ENCODE measurements at regions not wholly inside any gene's neighbourhood (a gene's known extent, or its start where the extent isn't known, plus 50 kb on each side); places are given as distances from the start of the nearest gene placed in this dataset.

- TF ChIP-seq, protein P1, sequence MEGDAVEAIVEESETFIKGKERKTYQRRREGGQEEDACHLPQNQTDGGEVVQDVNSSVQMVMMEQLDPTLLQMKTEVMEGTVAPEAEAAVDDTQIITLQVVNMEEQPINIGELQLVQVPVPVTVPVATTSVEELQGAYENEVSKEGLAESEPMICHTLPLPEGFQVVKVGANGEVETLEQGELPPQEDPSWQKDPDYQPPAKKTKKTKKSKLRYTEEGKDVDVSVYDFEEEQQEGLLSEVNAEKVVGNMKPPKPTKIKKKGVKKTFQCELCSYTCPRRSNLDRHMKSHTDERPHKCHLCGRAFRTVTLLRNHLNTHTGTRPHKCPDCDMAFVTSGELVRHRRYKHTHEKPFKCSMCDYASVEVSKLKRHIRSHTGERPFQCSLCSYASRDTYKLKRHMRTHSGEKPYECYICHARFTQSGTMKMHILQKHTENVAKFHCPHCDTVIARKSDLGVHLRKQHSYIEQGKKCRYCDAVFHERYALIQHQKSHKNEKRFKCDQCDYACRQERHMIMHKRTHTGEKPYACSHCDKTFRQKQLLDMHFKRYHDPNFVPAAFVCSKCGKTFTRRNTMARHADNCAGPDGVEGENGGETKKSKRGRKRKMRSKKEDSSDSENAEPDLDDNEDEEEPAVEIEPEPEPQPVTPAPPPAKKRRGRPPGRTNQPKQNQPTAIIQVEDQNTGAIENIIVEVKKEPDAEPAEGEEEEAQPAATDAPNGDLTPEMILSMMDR (IDR thresholded peaks at IDR 0.05 in 4 of 5, conservative IDR thresholded peaks at IDR 0.05 in 1 of 5): no peak
- TF ChIP-seq POLR2A (IDR thresholded peaks at IDR 0.05): no peak
Measured at GRCh38 chr18:44510390-44510789, 170.3 kb upstream of the SETBP1 start.
